MM.1S (cell line): ENCODE measurements at regions not wholly inside any gene's neighbourhood (a gene's known extent, or its start where the extent isn't known, plus 50 kb on each side); places are given as distances from the start of the nearest gene placed in this dataset.
A peak's percentile ranks its signal among the peaks of the same experiment; 100 is the strongest.

ENCODE experiments used
- DNase-seq: peaks from one replicate; pipeline ENCODE4 v3.0.0-alpha.2; 2015
- H2AFZ ChIP-seq: fragments of 300-600 bp; sonication (generic); 2 replicates; pipeline ENCODE4 v1.6.0; 2016; ENCODE audit warnings: antibody characterized with exemption, low read length
- H3F3A ChIP-seq: fragments of 300-600 bp; sonication (generic); 2 replicates; pipeline ENCODE4 v1.6.1; 2016; ENCODE audit warnings: mild to moderate bottlenecking, antibody characterized with exemption, low read length, moderate library complexity, mixed read lengths; ENCODE audit not compliant: insufficient read depth
- H3K27ac ChIP-seq: fragments of 300-600 bp; sonication (generic); 2 replicates; pipeline ENCODE4 v1.5.1; 2016; ENCODE audit warnings: mild to moderate bottlenecking, low read length
- H3K27me3 ChIP-seq: fragments of 300-600 bp; sonication (generic); replicated peaks from 2 replicates; pipeline ENCODE4 v1.6.0; 2016; ENCODE audit warnings: low read length; ENCODE audit not compliant: insufficient read depth
- H3K36me3 ChIP-seq: fragments of 300-600 bp; sonication (generic); replicated peaks from 2 replicates; pipeline ENCODE4 v1.6.1; 2016; ENCODE audit warnings: mild to moderate bottlenecking, low read length, mixed read lengths; ENCODE audit not compliant: insufficient read depth
- H3K4me1 ChIP-seq: fragments of 300-600 bp; sonication (generic); 2 replicates; pipeline ENCODE4 v1.6.1; 2016; ENCODE audit warnings: low read length, mixed read lengths
- H3K4me2 ChIP-seq: fragments of 300-600 bp; sonication (generic); 2 replicates; pipeline ENCODE4 v1.6.0; 2016; ENCODE audit warnings: low read depth, low read length
- H3K4me3 ChIP-seq: fragments of 300-600 bp; sonication (generic); 2 replicates; pipeline ENCODE4 v1.5.1; 2016; ENCODE audit warnings: low read length, mixed read lengths
- H3K79me2 ChIP-seq: fragments of 300-600 bp; sonication (generic); 2 replicates; pipeline ENCODE4 v1.6.1; 2016; ENCODE audit warnings: mixed run types, low read length, mixed read lengths
- H3K9ac ChIP-seq: fragments of 300-600 bp; sonication (generic); 2 replicates; pipeline ENCODE4 v1.6.1; 2016; ENCODE audit warnings: low read length, mixed read lengths
- H3K9me2 ChIP-seq: fragments of 300-600 bp; sonication (generic); replicated peaks from 2 replicates; pipeline ENCODE4 v1.6.1; 2016; ENCODE audit warnings: mild to moderate bottlenecking, low read length, mixed read lengths; ENCODE audit not compliant: insufficient read depth
- H3K9me3 ChIP-seq: fragments of 300-600 bp; sonication (generic); replicated peaks from 2 replicates; pipeline ENCODE4 v1.6.1; 2016; ENCODE audit warnings: mild to moderate bottlenecking, low read length, mixed read lengths; ENCODE audit not compliant: insufficient read depth
- H4K20me1 ChIP-seq: fragments of 300-600 bp; sonication (generic); 2 replicates; pipeline ENCODE4 v1.6.1; 2016; ENCODE audit warnings: mild to moderate bottlenecking, low read length, moderate library complexity, mixed read lengths; ENCODE audit not compliant: insufficient read depth
- CTCF ChIP-seq: fragments of 300-600 bp; sonication (generic); IDR thresholded peaks from 2 replicates; pipeline ENCODE4 v1.5.1; 2016; ENCODE audit warnings: antibody characterized with exemption, low read length, mixed read lengths
- EZH2 ChIP-seq: fragments of 300-600 bp; sonication (generic); optimal IDR thresholded peaks from 2 replicates; pipeline ENCODE3; 2017; ENCODE audit warnings: low read depth, mild to moderate bottlenecking, antibody characterized with exemption, low read length, mixed read lengths
- EZH2phosphoT487 ChIP-seq: fragments of 300-600 bp; sonication (generic); IDR thresholded peaks from 2 replicates; pipeline ENCODE4 v1.6.1; 2018; ENCODE audit warnings: antibody characterized with exemption, low read length

GRCh38 chr4:136078976-136079375 is 1453.3 kb downstream of the PCDH18 start:
- Histone ChIP-seq H3F3A (no peaks in the 10 kb centered on the region), H3K4me1 (no peaks in the 10 kb centered on the region), H3K27ac (no peak overlapping the region), H2AFZ (no peak overlapping the region), H4K20me1 (no peaks in the 10 kb centered on the region), H3K27me3 (no peaks in the 10 kb centered on the region), H3K4me3 (no peak overlapping the region), H3K9me2 (no peaks in the 10 kb centered on the region), H3K9me3 (no peaks in the 10 kb centered on the region), H3K36me3 (no peaks in the 10 kb centered on the region), H3K4me2 (no peak overlapping the region), H3K79me2 (no peaks in the 10 kb centered on the region), H3K9ac (no peak overlapping the region)
- DNase-seq: peak; percentile 10
- TF ChIP-seq CTCF: no peak
- TF ChIP-seq EZH2: no peak
- no peak for TF ChIP-seq EZH2phosphoT487

GRCh38 chr4:136056748-136057147 is 1475.5 kb downstream of the PCDH18 start:
- Histone ChIP-seq H4K20me1 (no peaks in the 10 kb centered on the region), H3K79me2 (no peaks in the 10 kb centered on the region), H3K4me3 (no peak overlapping the region), H3K36me3 (no peaks in the 10 kb centered on the region), H3K9ac (no peak overlapping the region), H3K4me2 (no peak overlapping the region), H3K9me3 (no peaks in the 10 kb centered on the region), H3K27ac (no peak overlapping the region), H3K4me1 (no peaks in the 10 kb centered on the region), H3K9me2 (no peaks in the 10 kb centered on the region), H3K27me3 (no peaks in the 10 kb centered on the region), H2AFZ (no peak overlapping the region), H3F3A (no peaks in the 10 kb centered on the region)
- TF ChIP-seq EZH2phosphoT487 (no peak), CTCF (no peak), EZH2 (no peak)
- no peak for DNase-seq

GRCh38 chr4:136055360-136055759 is 1476.9 kb downstream of the PCDH18 start:
- H3K79me2 ChIP-seq: no peaks in the 10 kb centered on the region
- no peak overlapping the region for H3K27ac ChIP-seq
- H3K4me2 ChIP-seq: no peak overlapping the region
- no peaks in the 10 kb centered on the region for H3K27me3 ChIP-seq
- H3K4me1 ChIP-seq: no peaks in the 10 kb centered on the region
- no peaks in the 10 kb centered on the region for H3K36me3 ChIP-seq
- no peaks in the 10 kb centered on the region for H3K9me2 ChIP-seq
- no peaks in the 10 kb centered on the region for H4K20me1 ChIP-seq
- no peak overlapping the region for H3K4me3 ChIP-seq
- TF ChIP-seq EZH2: no peak
- no peak for TF ChIP-seq CTCF
- no peak overlapping the region for H2AFZ ChIP-seq
- no peak overlapping the region for H3K9ac ChIP-seq
- H3K9me3 ChIP-seq: no peaks in the 10 kb centered on the region
- no peak for DNase-seq
- H3F3A ChIP-seq: no peaks in the 10 kb centered on the region
